ENCODE measurements at regions not wholly inside any gene's neighbourhood (a gene's known extent, or its start where the extent isn't known, plus 50 kb on each side); places are given as distances from the start of the nearest gene placed in this dataset.
"Not testable (repeated sequence)": the region's sequence is repeated elsewhere in the genome, so short reads cannot be mapped to it uniquely, and the experiment has no call there.

DNA sequence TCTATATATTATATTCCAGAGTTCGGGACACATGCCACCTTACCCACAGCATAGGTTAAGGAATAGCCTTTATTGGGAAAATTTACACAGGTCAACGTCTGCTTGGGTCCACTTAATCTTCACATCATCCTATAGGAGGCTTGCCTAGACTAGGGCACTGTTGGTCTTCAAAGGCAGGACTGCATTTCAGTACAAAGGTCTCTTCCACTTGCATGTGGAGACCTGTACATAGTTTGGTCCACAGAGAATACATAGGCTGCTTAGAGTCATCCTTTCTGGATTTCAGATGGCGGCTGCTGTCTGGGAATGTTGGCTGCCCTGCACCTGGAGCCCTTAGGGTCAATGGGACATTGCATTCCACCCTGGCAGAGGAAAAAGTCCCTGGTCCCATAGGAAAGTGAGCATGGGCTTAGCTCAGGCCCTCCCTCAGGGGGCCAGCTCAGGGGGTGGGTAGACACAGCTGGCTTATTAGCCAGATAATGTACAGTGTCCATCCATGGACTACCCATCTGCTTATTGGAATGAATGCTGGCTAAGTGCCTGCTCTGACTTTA lies 75.3 kb upstream of the TGFBR2 start:
- H3K4me1 ChIP-seq (ENCODE audit: control insufficient read depth, insufficient read depth, low read length), result no peaks in the 10 kb centered on the region
- 95% methylated on average over 3 of the region's 3 CpGs for WGBS, 2 experiments

DNA sequence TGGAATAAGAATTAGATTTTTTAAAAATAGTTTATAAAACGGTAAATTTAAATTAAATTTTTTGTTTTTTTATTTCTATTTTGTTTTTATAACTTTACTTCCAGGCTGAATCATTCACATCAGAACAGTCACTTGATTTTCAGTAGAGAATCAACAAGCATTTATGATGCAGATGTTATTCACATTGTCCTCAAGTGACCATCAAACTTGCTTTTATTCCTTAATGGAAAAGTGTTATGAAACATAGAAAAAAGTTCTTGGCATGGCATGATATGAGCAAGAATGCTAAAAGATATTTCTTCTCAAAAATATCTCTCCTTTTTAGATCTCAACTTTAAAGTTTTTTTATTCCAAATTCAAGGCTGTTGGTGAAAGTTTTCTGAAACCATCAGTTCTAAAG lies 70.9 kb upstream of the TGFBR2 start:
- no peak overlapping the region for H3K27ac ChIP-seq (ENCODE audit: insufficient read depth, low read depth, low read length, poor library complexity, severe bottlenecking)
- H3K27me3 ChIP-seq (ENCODE audit: control insufficient read depth, insufficient read depth, low read length, poor library complexity, severe bottlenecking), result no peaks in the 10 kb centered on the region
- no peaks in the 10 kb centered on the region for H3K9me3 ChIP-seq (ENCODE audit: control insufficient read depth, low read length)
- H3K36me3 ChIP-seq (ENCODE audit: control insufficient read depth, insufficient read depth, low read length), result no peaks in the 10 kb centered on the region
- H3K4me3 ChIP-seq (ENCODE audit: insufficient read depth, low read depth, low read length), result no peak overlapping the region
- H3K4me1 ChIP-seq (ENCODE audit: control insufficient read depth, insufficient read depth, low read length), result no peaks in the 10 kb centered on the region
- no CpG with 5 or more reads among the region's 1 CpG for WGBS, 2 experiments

More for the DNA sequence above, 75.3 kb upstream of the TGFBR2 start:
- no peaks in the 10 kb centered on the region for H3K36me3 ChIP-seq (ENCODE audit: control insufficient read depth, insufficient read depth, low read length)
- no peak overlapping the region for H3K4me3 ChIP-seq (ENCODE audit: insufficient read depth, low read depth, low read length)
- no peak overlapping the region for H3K27ac ChIP-seq (ENCODE audit: insufficient read depth, low read depth, low read length, poor library complexity, severe bottlenecking)
- no peaks in the 10 kb centered on the region for H3K27me3 ChIP-seq (ENCODE audit: control insufficient read depth, insufficient read depth, low read length, poor library complexity, severe bottlenecking)
- no peaks in the 10 kb centered on the region for H3K9me3 ChIP-seq (ENCODE audit: control insufficient read depth, low read length)

DNA sequence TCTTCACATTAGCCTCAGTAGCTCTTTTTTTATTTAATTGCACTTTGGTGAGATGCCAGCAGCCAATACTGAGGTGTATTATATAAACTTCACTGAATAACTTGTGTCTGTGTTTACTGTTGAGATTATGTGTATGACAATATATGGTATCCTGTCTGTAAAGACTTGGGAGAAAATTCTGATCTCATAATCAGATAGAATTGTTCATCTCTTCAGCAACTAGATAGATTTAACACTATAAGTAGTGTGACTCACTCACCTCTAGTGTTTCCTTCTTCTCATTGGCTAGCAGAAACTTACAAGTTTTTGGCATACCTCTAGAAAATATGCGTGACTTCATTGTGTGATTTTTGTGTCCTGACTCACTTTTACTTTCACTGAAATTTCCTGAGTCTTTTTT lies 67.6 kb upstream of the TGFBR2 start:
- WGBS, 2 experiments, result 100% methylated on average over 1 of the region's 1 CpG

DNA sequence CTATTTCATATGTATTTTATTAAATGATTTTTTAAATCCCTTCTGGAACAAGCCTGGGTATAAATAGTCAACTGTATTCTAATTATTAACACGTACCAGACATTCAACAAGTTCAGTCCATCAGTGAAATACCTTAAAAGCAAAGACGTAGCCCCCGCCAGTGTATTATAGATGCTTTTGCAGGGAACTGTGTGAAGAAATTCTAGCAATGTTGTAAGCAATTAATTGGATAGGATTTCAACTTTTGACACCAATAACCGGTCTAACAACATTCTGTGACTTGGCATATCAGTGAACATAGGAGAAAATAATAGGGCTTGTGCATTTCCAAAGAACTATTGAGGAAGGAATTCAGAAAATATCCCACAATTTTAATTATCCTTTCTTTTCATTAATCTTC lies 67.2 kb upstream of the TGFBR2 start:
- Histone ChIP-seq H3K9me3 (ENCODE audit: control insufficient read depth, low read length) (no peaks in the 10 kb centered on the region), H3K36me3 (ENCODE audit: control insufficient read depth, insufficient read depth, low read length) (no peaks in the 10 kb centered on the region), H3K4me1 (ENCODE audit: control insufficient read depth, insufficient read depth, low read length) (no peaks in the 10 kb centered on the region), H3K4me3 (ENCODE audit: insufficient read depth, low read depth, low read length) (no peak overlapping the region), H3K27me3 (ENCODE audit: control insufficient read depth, insufficient read depth, low read length, poor library complexity, severe bottlenecking) (no peaks in the 10 kb centered on the region), H3K27ac (ENCODE audit: insufficient read depth, low read depth, low read length, poor library complexity, severe bottlenecking) (no peak overlapping the region)
- WGBS, 2 experiments, result 88 to 100% methylated on average over 3 to 4 of the region's 4 CpGs

More for the DNA sequence above, 67.6 kb upstream of the TGFBR2 start:
- Histone ChIP-seq H3K36me3 (ENCODE audit: control insufficient read depth, insufficient read depth, low read length) (no peaks in the 10 kb centered on the region), H3K4me3 (ENCODE audit: insufficient read depth, low read depth, low read length) (no peak overlapping the region), H3K9me3 (ENCODE audit: control insufficient read depth, low read length) (no peaks in the 10 kb centered on the region), H3K4me1 (ENCODE audit: control insufficient read depth, insufficient read depth, low read length) (no peaks in the 10 kb centered on the region), H3K27ac (ENCODE audit: insufficient read depth, low read depth, low read length, poor library complexity, severe bottlenecking) (no peak overlapping the region), H3K27me3 (ENCODE audit: control insufficient read depth, insufficient read depth, low read length, poor library complexity, severe bottlenecking) (no peaks in the 10 kb centered on the region)

DNA sequence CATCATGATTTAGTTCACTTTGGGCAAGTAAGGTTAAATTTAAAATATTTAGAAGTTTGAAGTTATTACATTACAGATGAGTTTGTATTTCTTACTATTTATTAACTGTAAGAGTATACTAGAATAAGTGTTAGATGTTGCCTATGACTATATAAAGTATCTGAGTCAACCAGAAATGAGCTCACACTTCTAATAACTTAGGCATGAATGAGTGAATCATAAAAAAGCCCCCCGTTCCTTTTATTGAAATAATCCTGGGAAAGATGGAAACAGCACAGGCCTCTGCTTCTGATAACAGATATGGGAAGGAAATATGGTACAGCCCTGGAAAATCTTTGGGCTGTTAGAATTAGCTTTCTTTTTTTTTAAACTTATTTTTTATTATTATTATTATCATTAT lies 66.6 kb upstream of the TGFBR2 start:
- H3K36me3 ChIP-seq (ENCODE audit: control insufficient read depth, insufficient read depth, low read length), result no peaks in the 10 kb centered on the region
- no peak overlapping the region for H3K27ac ChIP-seq (ENCODE audit: insufficient read depth, low read depth, low read length, poor library complexity, severe bottlenecking)
- no peak overlapping the region for H3K4me3 ChIP-seq (ENCODE audit: insufficient read depth, low read depth, low read length)

DNA sequence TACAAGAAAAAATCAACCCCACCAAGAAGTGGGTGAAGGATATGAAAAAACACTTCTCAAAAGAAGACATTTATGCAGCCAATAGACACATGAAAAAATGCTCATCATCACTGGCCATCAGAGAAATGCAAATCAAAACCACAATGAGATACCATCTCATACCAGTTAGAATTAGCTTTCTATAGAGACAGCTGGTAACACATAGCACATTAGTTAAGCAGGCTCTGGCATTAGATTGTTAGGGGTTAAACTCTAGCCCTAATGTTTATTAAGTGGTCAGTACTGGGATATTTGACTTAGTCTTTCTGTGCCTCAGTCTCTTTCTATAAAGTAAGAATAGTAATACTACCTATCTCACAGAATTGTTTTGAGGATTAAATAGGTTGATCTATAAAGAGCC lies 65.2 kb upstream of the TGFBR2 start:
- not testable (repeated sequence) for H3K4me3 ChIP-seq (ENCODE audit: insufficient read depth, low read depth, low read length); H3K9me3 ChIP-seq (ENCODE audit: control insufficient read depth, low read length); H3K4me1 ChIP-seq (ENCODE audit: control insufficient read depth, insufficient read depth, low read length); H3K27me3 ChIP-seq (ENCODE audit: control insufficient read depth, insufficient read depth, low read length, poor library complexity, severe bottlenecking); H3K36me3 ChIP-seq (ENCODE audit: control insufficient read depth, insufficient read depth, low read length); H3K27ac ChIP-seq (ENCODE audit: insufficient read depth, low read depth, low read length, poor library complexity, severe bottlenecking)

More for the DNA sequence above, 66.6 kb upstream of the TGFBR2 start:
- H3K4me1 ChIP-seq (ENCODE audit: control insufficient read depth, insufficient read depth, low read length), result no peaks in the 10 kb centered on the region
- no peaks in the 10 kb centered on the region for H3K9me3 ChIP-seq (ENCODE audit: control insufficient read depth, low read length)
- 94 to 100% methylated on average over 1 of the region's 1 CpG for WGBS, 2 experiments
- H3K27me3 ChIP-seq (ENCODE audit: control insufficient read depth, insufficient read depth, low read length, poor library complexity, severe bottlenecking), result no peaks in the 10 kb centered on the region

DNA sequence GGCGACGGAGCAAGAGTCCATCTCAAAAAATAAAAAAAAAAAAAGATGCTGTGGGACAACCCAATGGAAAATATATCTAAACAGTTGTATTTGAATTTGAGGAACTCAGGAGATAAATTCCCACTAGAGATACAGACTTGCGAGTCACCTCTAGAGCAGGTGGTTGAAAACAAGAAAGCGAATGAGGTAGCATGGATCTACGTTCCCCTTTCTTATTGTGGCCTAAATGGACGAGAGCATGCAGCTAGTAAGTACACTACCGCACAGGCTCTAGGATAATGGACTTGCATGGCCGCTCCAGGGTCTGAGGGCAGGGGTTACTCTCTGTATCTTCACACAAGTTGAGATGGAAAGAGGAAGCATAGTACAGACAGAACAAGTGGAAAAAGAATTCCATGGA lies 63.5 kb upstream of the TGFBR2 start:
- Histone ChIP-seq H3K9me3 (ENCODE audit: control insufficient read depth, low read length) (no peaks in the 10 kb centered on the region), H3K4me1 (ENCODE audit: control insufficient read depth, insufficient read depth, low read length) (no peaks in the 10 kb centered on the region), H3K27me3 (ENCODE audit: control insufficient read depth, insufficient read depth, low read length, poor library complexity, severe bottlenecking) (no peaks in the 10 kb centered on the region), H3K27ac (ENCODE audit: insufficient read depth, low read depth, low read length, poor library complexity, severe bottlenecking) (no peak overlapping the region), H3K4me3 (ENCODE audit: insufficient read depth, low read depth, low read length) (no peak overlapping the region), H3K36me3 (ENCODE audit: control insufficient read depth, insufficient read depth, low read length) (no peaks in the 10 kb centered on the region)
- 95 to 99% methylated on average over 6 to 8 of the region's 8 CpGs for WGBS, 2 experiments

DNA sequence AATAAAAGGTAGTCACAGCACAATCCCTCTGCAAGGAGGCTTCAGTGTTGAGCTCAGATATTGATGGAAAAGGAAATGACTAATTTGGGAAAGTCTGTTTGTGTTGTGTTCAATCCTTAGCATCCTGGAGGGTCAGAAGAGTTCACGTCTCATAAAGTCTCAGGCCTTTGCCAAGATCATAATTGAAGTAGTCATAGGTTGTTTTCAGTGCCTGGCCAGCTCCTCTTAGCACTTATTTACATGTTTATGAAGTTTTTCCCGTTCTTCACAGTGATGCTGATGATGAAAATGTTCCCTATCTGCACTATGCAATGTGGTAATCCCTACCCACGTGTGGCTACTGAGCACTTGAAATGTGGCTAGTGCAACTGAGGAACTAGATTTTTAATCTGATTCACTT lies 61.6 kb upstream of the TGFBR2 start:
- H3K4me1 ChIP-seq (ENCODE audit: control insufficient read depth, insufficient read depth, low read length), result peaks cover 8% of the 10 kb centered on the region
- H3K27me3 ChIP-seq (ENCODE audit: control insufficient read depth, insufficient read depth, low read length, poor library complexity, severe bottlenecking), result no peaks in the 10 kb centered on the region
- 83 to 96% methylated on average over 3 of the region's 3 CpGs for WGBS, 2 experiments
- no peaks in the 10 kb centered on the region for H3K9me3 ChIP-seq (ENCODE audit: control insufficient read depth, low read length)
- H3K36me3 ChIP-seq (ENCODE audit: control insufficient read depth, insufficient read depth, low read length), result no peaks in the 10 kb centered on the region
- no peak overlapping the region for H3K27ac ChIP-seq (ENCODE audit: insufficient read depth, low read depth, low read length, poor library complexity, severe bottlenecking)
- no peak overlapping the region for H3K4me3 ChIP-seq (ENCODE audit: insufficient read depth, low read depth, low read length)

DNA sequence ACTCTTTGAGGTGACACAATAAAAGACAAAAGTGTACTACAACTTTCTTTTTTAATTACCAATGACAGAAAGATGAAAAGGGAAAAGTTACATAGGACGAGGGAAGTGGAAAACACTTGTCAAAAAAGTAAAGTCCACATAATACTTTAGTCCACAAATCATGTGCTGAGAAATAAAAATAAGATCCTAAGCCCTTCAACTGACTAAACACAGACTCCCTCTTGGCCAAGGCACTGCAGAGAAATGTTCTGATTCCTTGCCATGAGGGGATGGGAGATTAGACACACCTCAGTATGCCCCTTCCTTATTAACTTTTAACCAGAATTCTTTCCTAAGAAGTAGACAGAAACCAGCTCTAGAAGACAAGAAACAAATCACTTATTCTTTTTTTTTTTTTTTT lies 59.5 kb upstream of the TGFBR2 start:
- Histone ChIP-seq H3K27me3 (ENCODE audit: control insufficient read depth, insufficient read depth, low read length, poor library complexity, severe bottlenecking) (peaks cover 4% of the 10 kb centered on the region), H3K9me3 (ENCODE audit: control insufficient read depth, low read length) (no peaks in the 10 kb centered on the region), H3K4me3 (ENCODE audit: insufficient read depth, low read depth, low read length) (no peak overlapping the region), H3K36me3 (ENCODE audit: control insufficient read depth, insufficient read depth, low read length) (no peaks in the 10 kb centered on the region), H3K4me1 (ENCODE audit: control insufficient read depth, insufficient read depth, low read length) (peaks cover 15% of the 10 kb centered on the region), H3K27ac (ENCODE audit: insufficient read depth, low read depth, low read length, poor library complexity, severe bottlenecking) (no peak overlapping the region)
- WGBS, 2 experiments, result 86 to 100% methylated on average over 1 of the region's 1 CpG

DNA sequence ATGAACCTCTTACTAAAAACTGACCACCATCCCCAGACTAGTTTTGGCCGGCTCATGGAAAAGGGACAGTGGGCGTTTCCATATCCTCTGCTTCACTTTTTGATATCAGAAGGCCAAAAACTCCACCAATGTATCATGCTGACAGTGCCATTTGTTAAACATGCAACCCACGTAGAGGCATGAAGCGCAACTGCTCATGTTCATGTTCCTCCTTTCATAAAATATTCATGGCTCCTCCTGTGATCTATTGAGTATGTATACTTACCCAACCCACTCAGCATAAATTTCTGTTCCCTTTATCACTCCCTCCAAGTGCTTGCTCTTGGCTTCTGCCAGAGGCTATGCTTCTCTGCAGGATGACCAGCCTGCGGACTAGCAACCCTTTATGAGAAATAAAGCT lies 58.7 kb upstream of the TGFBR2 start:
- Histone ChIP-seq H3K9me3 (ENCODE audit: control insufficient read depth, low read length) (no peaks in the 10 kb centered on the region), H3K27me3 (ENCODE audit: control insufficient read depth, insufficient read depth, low read length, poor library complexity, severe bottlenecking) (peaks cover 4% of the 10 kb centered on the region), H3K27ac (ENCODE audit: insufficient read depth, low read depth, low read length, poor library complexity, severe bottlenecking) (no peak overlapping the region), H3K36me3 (ENCODE audit: control insufficient read depth, insufficient read depth, low read length) (no peaks in the 10 kb centered on the region), H3K4me3 (ENCODE audit: insufficient read depth, low read depth, low read length) (no peak overlapping the region), H3K4me1 (ENCODE audit: control insufficient read depth, insufficient read depth, low read length) (peaks cover 15% of the 10 kb centered on the region)
- 94 to 96% methylated on average over 4 to 5 of the region's 5 CpGs for WGBS, 2 experiments

DNA sequence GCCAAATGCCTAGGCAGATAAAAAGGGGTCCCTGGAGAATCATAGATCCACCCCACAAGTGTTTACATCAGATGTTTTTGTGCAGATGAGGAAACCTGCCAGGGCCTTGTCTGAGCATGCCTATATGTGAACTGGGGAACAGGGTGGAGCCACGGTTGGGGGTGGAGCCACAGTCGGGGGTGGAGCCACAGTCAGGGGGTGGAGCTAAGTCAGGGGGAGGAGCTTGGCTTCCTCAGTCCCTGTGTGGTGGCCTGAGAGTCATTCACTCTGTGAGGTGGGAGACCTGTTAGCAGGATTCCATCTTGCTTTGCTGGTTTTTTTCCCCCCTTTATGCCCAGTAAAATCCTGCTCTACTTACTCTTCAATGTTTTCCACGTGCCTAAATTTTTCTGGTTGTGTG lies 57.8 kb upstream of the TGFBR2 start:
- Histone ChIP-seq H3K36me3 (ENCODE audit: control insufficient read depth, insufficient read depth, low read length) (no peaks in the 10 kb centered on the region), H3K4me1 (ENCODE audit: control insufficient read depth, insufficient read depth, low read length) (peaks cover 15% of the 10 kb centered on the region), H3K27me3 (ENCODE audit: control insufficient read depth, insufficient read depth, low read length, poor library complexity, severe bottlenecking) (peaks cover 4% of the 10 kb centered on the region), H3K4me3 (ENCODE audit: insufficient read depth, low read depth, low read length) (no peak overlapping the region), H3K9me3 (ENCODE audit: control insufficient read depth, low read length) (no peaks in the 10 kb centered on the region), H3K27ac (ENCODE audit: insufficient read depth, low read depth, low read length, poor library complexity, severe bottlenecking) (no peak overlapping the region)
- WGBS, 2 experiments, result 66 to 85% methylated on average over 3 of the region's 3 CpGs
